Right ventricle myocardium superior (tissue), 1 donor: ENCODE measurements at regions not wholly inside any gene's neighbourhood (a gene's known extent, or its start where the extent isn't known, plus 50 kb on each side); places are given as distances from the start of the nearest gene placed in this dataset.

ENCODE experiments used
- ATAC-seq: fragments of 200-7000 bp; cut with Tn5 transposase; one replicate; pipeline ENCODE4 v1.9.1; 2020; ENCODE audit warnings: mild to moderate bottlenecking; ENCODE audit not compliant: poor library complexity
- DNase-seq: peaks from one replicate; pipeline ENCODE4 v3.0.0-alpha.2; 2020
- intact Hi-C: fragments of 100-400 bp; cut with DNase I; formaldehyde crosslinking; loops from one replicate; pipeline ENCODE4 v1.11.2; 2022
- donor health status: DM: no; HTN: yes; CAD: no; lungs with severe emphysema.

DNA sequence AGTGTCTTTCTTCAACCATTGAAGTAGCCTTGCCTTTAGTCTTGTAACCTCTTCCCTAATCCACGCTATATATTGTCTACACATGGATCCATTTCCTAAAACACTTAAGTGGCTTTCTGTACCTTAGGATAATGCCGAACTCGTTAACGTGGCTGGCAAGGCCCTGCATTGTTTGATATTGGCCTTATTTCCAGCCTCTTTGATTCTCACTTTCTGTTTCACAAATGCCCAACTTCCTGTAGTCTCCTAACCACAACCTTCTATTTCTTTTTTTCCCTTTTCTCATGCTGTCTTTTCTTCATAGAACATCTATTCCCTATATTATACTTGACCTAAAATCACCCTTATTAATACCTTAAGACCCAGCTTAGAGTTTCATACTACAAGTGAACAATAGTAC is 536.0 kb downstream of the LMO4 start:
- intact Hi-C loops, result no loop called here
- ATAC-seq (no peak), DNase-seq (no peak)

- intact Hi-C loops, result no loop called here
- ATAC-seq (no peak), DNase-seq (no peak)
These were observed 537.7 kb downstream of the LMO4 start for GRCh38 chr1:87866416-87866815.

DNA sequence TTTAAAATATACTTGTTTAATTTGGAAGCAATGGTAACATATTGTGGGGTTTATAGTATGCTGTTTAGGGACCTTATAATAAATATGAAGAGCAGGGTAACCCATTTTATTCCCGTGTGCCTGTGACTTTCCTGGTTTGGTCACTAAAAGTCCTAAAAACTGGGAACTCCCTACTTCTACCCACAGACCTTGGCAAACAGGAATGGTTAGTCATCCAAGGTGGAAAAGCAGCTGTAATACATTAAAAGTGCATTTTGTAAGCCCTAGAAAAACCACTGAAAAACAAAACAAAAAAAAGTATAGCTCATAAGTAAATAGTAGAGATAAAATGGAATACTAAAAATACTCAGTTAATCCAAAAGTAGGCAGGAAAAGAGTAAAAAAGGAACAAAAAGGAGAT is 538.9 kb downstream of the LMO4 start:
- intact Hi-C loops, result no loop called here
- DNase-seq (no peak), ATAC-seq (no peak)

- intact Hi-C loops, result no loop called here
- DNase-seq (no peak), ATAC-seq (peak; percentile 39)
These were observed 540.9 kb downstream of the LMO4 start for GRCh38 chr1:87869567-87869966.

DNA sequence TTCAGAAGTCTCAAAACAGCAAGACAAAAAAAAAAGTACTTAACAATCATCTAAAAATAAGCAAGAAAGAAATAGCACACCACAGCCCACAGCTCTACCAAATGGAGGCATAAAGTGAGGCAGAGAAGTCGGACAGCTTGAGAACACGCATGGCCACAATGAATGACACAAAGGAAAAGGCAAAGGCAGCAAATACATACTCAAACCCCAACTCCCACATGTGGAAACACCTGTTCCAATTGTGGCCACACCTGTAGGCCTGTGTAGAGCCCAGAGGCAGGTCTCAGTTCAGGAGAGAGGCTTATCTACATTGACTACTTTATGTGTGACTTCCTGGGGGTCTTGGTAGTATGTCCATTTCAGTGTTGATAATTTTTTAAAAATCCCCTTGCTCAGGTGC is 543.5 kb downstream of the LMO4 start:
- intact Hi-C loops, result no loop called here
- DNase-seq, result no peak
- no peak for ATAC-seq

DNA sequence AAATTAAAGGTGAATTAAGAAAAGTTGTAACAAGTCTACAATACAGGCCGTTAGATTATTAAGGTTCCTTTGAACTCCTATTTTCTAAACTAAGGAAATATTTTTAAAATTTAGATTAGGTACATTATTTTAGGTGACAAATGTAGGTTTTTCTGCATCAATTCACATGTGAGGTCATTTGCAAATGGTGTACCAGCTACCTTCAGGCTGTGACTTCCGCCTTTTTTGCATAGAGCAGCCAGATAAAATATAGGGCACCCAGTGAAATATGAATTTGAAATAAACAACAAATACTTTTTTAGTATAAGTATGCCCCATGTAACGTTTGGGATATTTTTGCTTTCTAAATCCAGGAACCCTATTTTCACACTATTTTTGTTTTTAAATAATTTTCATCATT is 544.0 kb downstream of the LMO4 start:
- ATAC-seq (no peak), DNase-seq (no peak)
- intact Hi-C loops, result no loop called here

GRCh38 chr1:87878873-87879272 is 550.2 kb downstream of the LMO4 start:
- no peak for ATAC-seq

DNA sequence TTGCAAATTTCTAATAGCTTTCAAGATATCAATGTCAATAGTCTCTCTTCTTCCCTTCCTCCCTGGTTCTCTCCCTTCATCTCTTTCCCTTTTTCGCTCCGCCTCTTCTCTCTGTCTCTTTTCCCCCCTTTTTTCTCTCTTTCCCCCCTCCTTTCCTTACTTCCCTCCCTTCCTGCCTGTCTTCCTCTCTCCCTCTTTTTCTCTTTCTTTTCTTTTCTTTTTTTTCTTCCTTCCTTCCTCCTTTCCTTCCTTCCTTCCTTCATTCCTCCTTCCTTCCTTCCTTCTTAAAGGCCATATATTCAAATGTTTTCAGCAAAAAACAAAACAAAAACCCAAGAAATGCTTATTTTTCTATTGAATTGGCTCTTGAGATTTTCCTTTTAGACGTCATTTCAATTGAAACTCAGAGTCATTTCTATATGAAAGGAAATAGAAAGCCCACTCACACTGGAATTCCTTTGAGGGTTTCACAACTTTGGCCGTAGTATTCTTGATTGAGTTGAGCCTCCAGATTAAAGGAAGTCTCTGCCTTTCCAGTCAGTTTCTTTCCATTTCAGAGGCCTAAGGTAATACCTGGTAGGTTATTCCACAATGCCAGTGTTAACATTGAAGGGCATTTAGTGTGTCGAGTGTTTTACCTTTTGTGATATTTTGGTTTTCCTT is 551.5 kb downstream of the LMO4 start:
- intact Hi-C loops, result no loop called here
- DNase-seq (no peak), ATAC-seq (no peak)

More at GRCh38 chr1:87878873-87879272, 550.2 kb downstream of the LMO4 start:
- intact Hi-C loops, result no loop called here
- no peak for DNase-seq

DNA sequence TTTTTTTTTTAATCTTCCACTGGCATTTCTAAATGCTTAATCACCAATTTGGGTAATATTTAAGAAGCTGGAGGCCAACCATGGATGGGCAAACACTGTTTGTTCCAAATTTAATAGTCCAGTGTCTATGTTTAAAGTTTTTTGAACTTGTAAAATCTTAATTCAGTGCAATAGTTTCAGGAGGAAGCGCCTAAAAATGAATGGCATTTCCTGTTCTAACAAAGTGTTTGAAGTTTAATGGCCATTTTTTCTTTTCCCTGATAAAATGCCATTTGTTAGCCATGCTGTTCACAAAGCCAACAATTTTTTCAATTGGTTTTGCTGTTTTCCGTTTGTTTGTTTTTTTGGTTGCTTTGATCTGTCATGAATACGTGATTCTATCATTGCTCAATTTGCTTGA is 552.1 kb downstream of the LMO4 start:
- intact Hi-C loops, result no loop called here
- DNase-seq, result no peak
- no peak for ATAC-seq

DNA sequence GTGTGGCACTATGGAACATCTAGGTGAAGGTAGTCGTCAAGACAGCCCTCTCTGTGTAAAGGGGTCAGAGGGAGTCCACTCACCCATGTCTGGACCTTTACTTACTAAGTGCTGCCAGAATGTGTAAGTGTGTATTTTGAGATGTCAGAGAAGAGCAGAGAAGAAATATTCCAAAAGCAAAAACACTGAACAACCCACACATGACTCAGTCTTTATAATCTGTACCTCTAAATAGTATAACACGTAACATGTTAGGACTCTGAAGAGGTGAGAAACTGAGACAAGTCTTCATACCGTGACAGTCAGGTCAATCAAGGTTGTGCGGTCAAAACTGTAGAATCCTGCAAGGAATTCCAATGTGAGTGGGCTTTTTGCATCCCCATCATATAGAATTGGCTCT is 555.2 kb downstream of the LMO4 start:
- DNase-seq (no peak), ATAC-seq (no peak)
- intact Hi-C loops, result no loop called here

GRCh38 chr1:87884581-87884980 is 555.9 kb downstream of the LMO4 start:
- intact Hi-C loops, result no loop called here
- ATAC-seq (no peak), DNase-seq (no peak)

DNA sequence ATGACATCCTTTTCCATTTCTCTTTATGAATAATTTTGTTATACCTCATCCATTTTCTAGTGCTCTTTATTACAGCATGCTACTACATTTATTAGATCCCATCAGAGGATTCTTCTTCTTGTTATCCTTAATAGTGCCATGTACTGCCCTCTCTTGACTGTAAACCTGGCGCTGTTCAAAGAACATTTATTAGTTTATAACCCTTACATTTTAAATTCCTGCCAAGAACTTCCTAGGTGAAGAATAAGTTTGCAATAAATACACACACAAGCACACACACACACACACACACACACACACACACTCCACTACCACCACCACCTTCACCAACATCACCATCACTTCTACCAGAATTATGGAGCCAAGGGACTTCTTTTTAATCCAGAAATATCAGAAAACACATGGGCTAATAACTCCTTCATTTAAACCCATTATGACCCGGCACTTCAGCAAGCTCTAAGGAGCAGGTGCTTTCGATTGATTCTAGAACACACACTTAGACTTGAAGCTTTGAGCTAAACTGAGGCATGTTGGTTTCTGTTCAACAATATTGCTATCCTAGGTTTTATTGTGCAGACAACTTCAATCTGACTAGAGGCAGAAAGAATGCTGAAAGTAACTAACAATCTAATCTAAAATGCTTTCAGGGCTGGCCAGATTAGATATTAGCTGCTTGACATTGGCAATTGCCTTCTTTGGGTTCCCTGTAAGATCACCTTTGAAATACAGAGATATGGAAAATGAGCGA is 556.8 kb downstream of the LMO4 start:
- intact Hi-C loops, result no loop called here
- DNase-seq, result no peak
- no peak for ATAC-seq

GRCh38 chr1:87887100-87887499 is 558.4 kb downstream of the LMO4 start:
- DNase-seq, result no peak
- no peak for ATAC-seq
- intact Hi-C loops, result no loop called here

DNA sequence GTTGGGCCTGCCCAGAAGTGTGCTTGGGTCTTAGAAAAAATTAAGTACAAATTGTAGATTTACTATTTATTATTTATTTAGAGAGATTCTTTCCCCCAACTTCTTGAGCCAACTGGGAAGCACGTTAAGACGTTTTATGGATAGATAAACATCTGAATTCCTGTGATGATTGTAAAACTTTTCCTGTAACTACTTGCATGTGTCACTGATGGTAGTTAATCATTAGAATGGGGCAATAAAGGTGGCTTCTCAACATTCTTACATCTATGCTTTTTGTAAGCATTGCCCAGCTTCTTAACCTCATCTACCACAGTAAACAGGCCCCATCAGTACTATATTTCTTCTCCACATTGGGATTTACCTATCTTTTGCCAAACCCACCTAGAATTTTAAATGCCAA is 559.8 kb downstream of the LMO4 start:
- DNase-seq (no peak), ATAC-seq (no peak)
- intact Hi-C loops, result no loop called here

DNA sequence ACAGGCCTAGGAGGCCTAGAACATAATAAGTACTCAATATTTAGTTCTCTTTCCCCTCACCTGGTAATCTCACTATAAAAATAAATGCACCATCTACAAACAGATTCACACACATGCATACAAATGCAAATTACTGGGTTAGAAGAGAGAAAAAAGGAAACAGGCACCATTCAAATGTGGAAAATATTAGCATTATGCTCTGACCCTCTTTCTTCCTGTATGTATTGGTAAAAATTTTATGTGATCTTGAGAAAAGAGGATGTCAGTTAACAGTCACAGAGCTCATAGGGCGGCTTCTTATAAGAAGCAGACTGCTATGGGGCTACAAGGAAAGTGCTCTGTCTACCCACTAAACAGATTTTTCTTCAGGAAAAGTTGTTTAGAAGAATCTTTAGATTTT is 565.4 kb downstream of the LMO4 start:
- intact Hi-C loops, result no loop called here
- DNase-seq (no peak), ATAC-seq (no peak)

DNA sequence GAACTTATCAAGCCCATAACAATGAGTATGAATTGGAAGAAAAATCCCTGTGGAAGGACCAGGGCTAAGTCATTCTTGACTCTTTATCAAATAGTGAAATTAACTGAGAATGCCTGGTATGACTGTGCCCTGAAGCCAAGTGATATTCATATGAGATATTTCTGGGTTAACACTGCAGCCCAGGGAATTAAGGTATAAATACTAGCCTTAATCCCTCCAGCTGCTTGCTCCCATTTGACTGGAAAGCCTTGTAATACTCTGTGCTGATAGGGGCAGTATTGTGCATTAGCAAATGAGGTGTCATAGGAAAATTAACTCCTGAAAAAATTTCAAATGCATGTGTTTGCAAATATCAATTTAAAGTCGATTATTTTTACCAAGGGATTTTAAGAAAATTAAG is 568.8 kb downstream of the LMO4 start:
- ATAC-seq, result no peak

GRCh38 chr1:87898431-87898830 is 569.8 kb downstream of the LMO4 start:
- intact Hi-C loops, result no loop called here
- no peak for DNase-seq
- ATAC-seq, result no peak

More for the DNA sequence above, 568.8 kb downstream of the LMO4 start:
- intact Hi-C loops, result no loop called here
- no peak for DNase-seq

GRCh38 chr1:87899017-87899416 is 570.3 kb downstream of the LMO4 start:
- no peak for DNase-seq
- no peak for ATAC-seq
- intact Hi-C loops, result no loop called here

DNA sequence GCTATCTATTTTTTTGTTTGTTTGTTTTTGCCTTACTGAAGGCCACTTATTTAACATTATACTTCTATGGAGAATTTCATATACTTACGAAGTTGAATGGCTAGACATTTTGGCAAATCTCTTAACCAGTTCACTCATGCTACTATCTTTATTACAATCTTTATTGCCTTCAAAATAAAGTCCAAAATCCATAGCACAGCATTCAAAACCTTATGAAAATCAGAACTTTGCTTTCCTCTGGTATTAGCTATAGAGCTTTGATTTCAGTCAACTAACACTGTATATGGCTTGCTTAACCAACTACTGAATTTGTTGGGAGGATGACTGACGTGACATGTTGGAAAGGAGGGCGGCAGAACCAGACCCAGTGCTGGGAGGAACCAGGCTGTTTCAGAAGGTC is 571.1 kb downstream of the LMO4 start:
- intact Hi-C loops, result no loop called here
- ATAC-seq (no peak), DNase-seq (no peak)

DNA sequence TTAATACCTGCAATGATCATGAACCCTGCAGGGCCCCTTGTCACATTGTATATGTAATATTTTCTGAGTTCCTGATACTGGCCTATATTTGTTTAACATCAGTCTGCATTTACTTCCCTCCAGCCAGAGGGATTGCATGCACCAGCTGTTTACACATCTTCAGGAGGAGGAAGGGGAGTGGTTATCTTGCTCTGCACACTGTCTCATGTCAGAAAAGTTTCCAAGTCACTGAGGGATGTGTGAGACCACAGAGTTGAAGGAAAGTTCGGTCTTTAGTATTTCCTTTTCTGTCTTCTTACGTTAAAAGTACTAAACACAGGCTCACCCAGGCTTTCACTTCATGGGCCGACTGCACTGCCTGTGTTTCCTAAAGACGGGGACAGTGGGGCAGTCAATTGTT is 574.1 kb downstream of the LMO4 start:
- DNase-seq (no peak), ATAC-seq (peak; percentile 61)
- intact Hi-C loops, result no loop called here

DNA sequence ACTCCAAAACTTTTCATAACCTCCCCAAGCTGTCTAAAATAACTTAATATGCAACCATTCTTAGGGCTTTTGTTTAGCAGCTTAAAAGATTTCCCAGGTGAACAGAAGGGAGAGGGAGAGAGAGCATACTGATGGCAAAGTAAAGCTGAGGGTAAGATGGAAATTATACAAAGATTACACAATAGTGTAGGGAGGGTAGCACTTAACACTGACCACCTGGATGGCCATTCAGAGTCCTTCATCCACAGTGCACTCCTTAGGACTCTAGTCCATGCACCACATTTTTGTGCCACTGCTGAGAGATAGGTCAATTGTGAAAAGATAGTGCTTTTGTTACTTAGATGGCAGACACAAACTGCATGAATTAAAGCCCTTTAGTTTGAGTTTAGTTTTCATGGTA is 574.6 kb downstream of the LMO4 start:
- ATAC-seq, result no peak
- intact Hi-C loops, result no loop called here
- no peak for DNase-seq
